DND-41 (cell line): ENCODE measurements at regions not wholly inside any gene's neighbourhood (a gene's known extent, or its start where the extent isn't known, plus 50 kb on each side); places are given as distances from the start of the nearest gene placed in this dataset.

Source experiments
- EZH2 ChIP-seq: IDR thresholded peaks from 3 replicates; pipeline ENCODE4 v1.6.1; 2012; ENCODE audit warnings: borderline replicate concordance, low read depth, mild to moderate bottlenecking, moderate library complexity, low read length, inconsistent platforms; ENCODE audit not compliant: severe bottlenecking
- TF ChIP-seq, protein P1 (sequence below): IDR thresholded peaks from 2 replicates; pipeline ENCODE4 v1.5.1; 2012; ENCODE audit warnings: borderline replicate concordance, low read length, moderate library complexity, mild to moderate bottlenecking; ENCODE audit not compliant: poor library complexity, severe bottlenecking; ENCODE audit errors: extremely low read depth

DNA sequence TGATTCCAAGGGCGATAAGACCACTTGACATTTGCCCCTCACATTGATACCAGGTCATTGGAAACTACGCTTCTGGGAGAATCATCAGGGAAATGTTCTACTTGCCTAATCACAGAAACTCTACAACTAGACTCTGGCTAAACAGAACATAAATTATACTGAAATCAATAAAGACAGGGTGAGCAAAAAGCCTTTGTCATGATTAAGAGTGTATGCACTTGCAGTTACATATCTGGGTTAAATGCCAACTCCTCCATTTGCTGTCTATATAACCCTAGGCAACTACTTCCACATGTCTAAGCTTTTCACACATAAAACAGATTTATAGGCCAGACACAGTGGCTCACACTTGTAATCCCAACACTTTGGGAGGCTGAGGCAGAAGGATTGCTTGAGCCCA, 125.7 kb downstream of the PHLDA1 start:
- TF ChIP-seq, protein P1, sequence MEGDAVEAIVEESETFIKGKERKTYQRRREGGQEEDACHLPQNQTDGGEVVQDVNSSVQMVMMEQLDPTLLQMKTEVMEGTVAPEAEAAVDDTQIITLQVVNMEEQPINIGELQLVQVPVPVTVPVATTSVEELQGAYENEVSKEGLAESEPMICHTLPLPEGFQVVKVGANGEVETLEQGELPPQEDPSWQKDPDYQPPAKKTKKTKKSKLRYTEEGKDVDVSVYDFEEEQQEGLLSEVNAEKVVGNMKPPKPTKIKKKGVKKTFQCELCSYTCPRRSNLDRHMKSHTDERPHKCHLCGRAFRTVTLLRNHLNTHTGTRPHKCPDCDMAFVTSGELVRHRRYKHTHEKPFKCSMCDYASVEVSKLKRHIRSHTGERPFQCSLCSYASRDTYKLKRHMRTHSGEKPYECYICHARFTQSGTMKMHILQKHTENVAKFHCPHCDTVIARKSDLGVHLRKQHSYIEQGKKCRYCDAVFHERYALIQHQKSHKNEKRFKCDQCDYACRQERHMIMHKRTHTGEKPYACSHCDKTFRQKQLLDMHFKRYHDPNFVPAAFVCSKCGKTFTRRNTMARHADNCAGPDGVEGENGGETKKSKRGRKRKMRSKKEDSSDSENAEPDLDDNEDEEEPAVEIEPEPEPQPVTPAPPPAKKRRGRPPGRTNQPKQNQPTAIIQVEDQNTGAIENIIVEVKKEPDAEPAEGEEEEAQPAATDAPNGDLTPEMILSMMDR = no peak
- TF ChIP-seq EZH2 = no peak
